ENCODE measurements at regions not wholly inside any gene's neighbourhood (a gene's known extent, or its start where the extent isn't known, plus 50 kb on each side); places are given as distances from the start of the nearest gene placed in this dataset.
"Not testable (repeated sequence)": the region's sequence is repeated elsewhere in the genome, so short reads cannot be mapped to it uniquely, and the experiment has no call there.

- not testable (repeated sequence) for TF ChIP-seq CTCF (conservative IDR thresholded peaks at IDR 0.05; ENCODE audit: low read depth, low read length); EZH2 (IDR thresholded peaks at IDR 0.05; ENCODE audit: low read length, unreplicated experiment); EZH2phosphoT487 (IDR thresholded peaks at IDR 0.05; ENCODE audit: borderline replicate concordance, low read length)
Observed at GRCh38 chr18:46241393-46241792, 137.2 kb downstream of the HAUS1 start.
